ENCODE measurements at regions not wholly inside any gene's neighbourhood (a gene's known extent, or its start where the extent isn't known, plus 50 kb on each side); places are given as distances from the start of the nearest gene placed in this dataset.

- no peak overlapping the region for H3K27ac ChIP-seq (ENCODE audit: low read depth, low read length)
- H3K4me1 ChIP-seq (ENCODE audit: control insufficient read depth, insufficient read depth, low read length) = peaks cover 3% of the 10 kb centered on the region
- H3K4me3 ChIP-seq (ENCODE audit: low read depth, low read length) = no peak overlapping the region
- peak in 1 of 6 donors; percentile 24 for DNase-seq (ENCODE audit: low read depth in 4 of 6, low spot score in 6 of 6)
- H3K27me3 ChIP-seq (ENCODE audit: control insufficient read depth, insufficient read depth, low read length) = no peaks in the 10 kb centered on the region
- WGBS (ENCODE audit: insufficient coverage) = 50% methylated on average over 3 of the region's 6 CpGs
- no peaks in the 10 kb centered on the region for H3K9me3 ChIP-seq (ENCODE audit: control insufficient read depth, insufficient read depth, low read length)
- no peaks in the 10 kb centered on the region for H3K36me3 ChIP-seq (ENCODE audit: control insufficient read depth, insufficient read depth, low read length)
These were observed 122.1 kb upstream of the DMAC1 start for GRCh38 chr9:7921545-7922197.

GRCh38 chr9:7912037-7912535 lies 112.5 kb upstream of the DMAC1 start:
- Histone ChIP-seq H3K4me3 (ENCODE audit: low read depth, low read length) (no peak overlapping the region), H3K27ac (ENCODE audit: low read depth, low read length) (no peak overlapping the region), H3K27me3 (ENCODE audit: control insufficient read depth, insufficient read depth, low read length) (no peaks in the 10 kb centered on the region), H3K36me3 (ENCODE audit: control insufficient read depth, insufficient read depth, low read length) (no peaks in the 10 kb centered on the region), H3K4me1 (ENCODE audit: control insufficient read depth, insufficient read depth, low read length) (no peaks in the 10 kb centered on the region), H3K9me3 (ENCODE audit: control insufficient read depth, insufficient read depth, low read length) (no peaks in the 10 kb centered on the region)
- DNase-seq (ENCODE audit: low read depth in 4 of 6, low spot score in 6 of 6) = no peak

GRCh38 chr9:7910426-7911020 lies 110.9 kb upstream of the DMAC1 start:
- Histone ChIP-seq H3K9me3 (ENCODE audit: control insufficient read depth, insufficient read depth, low read length) (no peaks in the 10 kb centered on the region), H3K4me1 (ENCODE audit: control insufficient read depth, insufficient read depth, low read length) (no peaks in the 10 kb centered on the region), H3K27ac (ENCODE audit: low read depth, low read length) (no peak overlapping the region), H3K27me3 (ENCODE audit: control insufficient read depth, insufficient read depth, low read length) (no peaks in the 10 kb centered on the region), H3K4me3 (ENCODE audit: low read depth, low read length) (no peak overlapping the region), H3K36me3 (ENCODE audit: control insufficient read depth, insufficient read depth, low read length) (no peaks in the 10 kb centered on the region)
- 79% methylated on average over 3 of the region's 6 CpGs for WGBS (ENCODE audit: insufficient coverage)
- no peak for DNase-seq (ENCODE audit: low read depth in 4 of 6, low spot score in 6 of 6)

GRCh38 chr9:7909537-7909936 lies 110.0 kb upstream of the DMAC1 start:
- DNase-seq (ENCODE audit: low read depth in 4 of 6, low spot score in 6 of 6) = no peak
- no peak overlapping the region for H3K4me3 ChIP-seq (ENCODE audit: low read depth, low read length)
- no peaks in the 10 kb centered on the region for H3K27me3 ChIP-seq (ENCODE audit: control insufficient read depth, insufficient read depth, low read length)
- no peaks in the 10 kb centered on the region for H3K4me1 ChIP-seq (ENCODE audit: control insufficient read depth, insufficient read depth, low read length)
- H3K27ac ChIP-seq (ENCODE audit: low read depth, low read length) = no peak overlapping the region
- no peaks in the 10 kb centered on the region for H3K9me3 ChIP-seq (ENCODE audit: control insufficient read depth, insufficient read depth, low read length)
- 91% methylated on average over 1 of the region's 5 CpGs for WGBS (ENCODE audit: insufficient coverage)
- no peaks in the 10 kb centered on the region for H3K36me3 ChIP-seq (ENCODE audit: control insufficient read depth, insufficient read depth, low read length)

DNA sequence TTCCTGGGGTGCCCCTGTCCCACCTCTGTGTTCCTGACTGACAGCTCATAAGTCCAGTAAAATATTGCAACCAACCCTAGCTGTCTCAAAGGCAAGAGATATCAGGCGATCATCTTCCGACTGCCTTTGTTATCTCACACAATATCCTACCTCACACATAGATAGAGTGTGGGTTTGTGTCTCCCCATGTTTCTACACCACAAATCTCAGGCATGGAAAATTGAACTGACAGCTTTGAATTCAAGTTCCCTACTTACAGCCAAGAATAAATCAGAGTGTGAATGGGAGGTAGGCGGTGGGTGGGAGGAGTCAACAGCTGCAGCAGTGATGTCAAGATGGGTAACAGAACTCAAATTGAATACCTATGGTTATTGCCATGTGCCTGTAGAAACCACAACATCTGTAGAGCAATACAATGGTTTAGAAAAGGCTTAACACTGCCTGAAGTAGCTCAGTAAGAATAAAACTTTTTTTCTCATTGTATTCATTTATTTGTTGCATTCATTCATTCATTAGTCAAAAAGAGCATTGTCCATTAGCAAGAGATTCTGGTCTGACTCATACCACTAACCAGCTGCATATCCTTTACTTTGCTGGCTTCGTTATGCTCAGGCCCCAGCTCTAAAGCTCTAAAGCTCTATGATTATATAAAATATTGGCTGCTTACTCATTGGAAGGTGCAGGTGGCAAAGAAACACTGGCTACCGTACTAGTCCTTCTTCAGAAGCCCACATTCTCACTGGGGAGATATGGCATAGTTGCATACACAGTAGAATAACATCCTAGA lies 108.2 kb upstream of the DMAC1 start:
- no peaks in the 10 kb centered on the region for H3K36me3 ChIP-seq (ENCODE audit: control insufficient read depth, insufficient read depth, low read length)
- no peaks in the 10 kb centered on the region for H3K27me3 ChIP-seq (ENCODE audit: control insufficient read depth, insufficient read depth, low read length)
- no peak for DNase-seq (ENCODE audit: low read depth in 4 of 6, low spot score in 6 of 6)
- H3K4me1 ChIP-seq (ENCODE audit: control insufficient read depth, insufficient read depth, low read length) = no peaks in the 10 kb centered on the region
- WGBS (ENCODE audit: insufficient coverage) = no CpG with 5 or more reads among the region's 5 CpGs
- no peak overlapping the region for H3K27ac ChIP-seq (ENCODE audit: low read depth, low read length)
- no peak overlapping the region for H3K4me3 ChIP-seq (ENCODE audit: low read depth, low read length)
- no peaks in the 10 kb centered on the region for H3K9me3 ChIP-seq (ENCODE audit: control insufficient read depth, insufficient read depth, low read length)

DNA sequence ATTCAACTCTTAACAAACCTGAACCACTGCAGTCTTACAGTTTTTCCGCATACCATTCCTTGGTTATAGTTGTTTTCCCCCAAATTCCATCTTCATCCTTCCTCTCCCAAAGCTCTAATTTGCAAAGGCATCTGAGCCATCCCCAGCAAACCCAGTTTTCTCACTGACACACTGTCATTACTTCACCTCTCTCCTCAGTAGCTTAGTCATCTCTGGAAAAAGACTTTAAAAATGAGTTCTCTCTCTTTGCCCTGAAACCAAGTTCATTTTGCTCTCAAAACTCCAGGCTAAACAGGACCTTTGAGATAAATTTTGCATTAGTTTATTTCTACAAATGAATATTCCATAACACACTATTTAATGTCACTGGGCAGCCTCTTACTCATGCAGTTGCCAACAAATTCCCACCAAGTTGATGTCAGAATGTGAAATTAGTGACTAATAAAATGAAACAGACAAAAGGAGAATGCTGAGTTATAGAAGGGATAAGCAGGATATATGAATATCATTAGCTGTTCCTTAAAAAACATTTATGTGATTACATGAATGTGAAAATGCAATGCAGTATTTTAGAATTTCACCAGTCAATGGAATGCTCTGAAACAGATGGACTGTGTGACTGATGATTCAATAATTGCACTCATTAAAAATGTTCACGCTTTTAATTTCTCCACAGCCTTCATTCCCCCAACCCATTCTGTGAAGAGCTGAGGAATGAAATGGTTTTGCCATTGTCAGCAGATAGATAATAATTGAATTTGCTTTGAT lies 107.4 kb upstream of the DMAC1 start:
- DNase-seq (ENCODE audit: low read depth in 4 of 6, low spot score in 6 of 6) = peak in 2 of 6 donors; percentile 14 to 77
- no peaks in the 10 kb centered on the region for H3K36me3 ChIP-seq (ENCODE audit: control insufficient read depth, insufficient read depth, low read length)
- 55% methylated on average over 1 of the region's 2 CpGs for WGBS (ENCODE audit: insufficient coverage)

GRCh38 chr9:7901621-7902020 lies 102.0 kb upstream of the DMAC1 start:
- H3K27me3 ChIP-seq (ENCODE audit: control insufficient read depth, insufficient read depth, low read length) = no peaks in the 10 kb centered on the region
- H3K27ac ChIP-seq (ENCODE audit: low read depth, low read length) = no peak overlapping the region
- no CpG with 5 or more reads among the region's 4 CpGs for WGBS (ENCODE audit: insufficient coverage)
- no peaks in the 10 kb centered on the region for H3K4me1 ChIP-seq (ENCODE audit: control insufficient read depth, insufficient read depth, low read length)
- no peaks in the 10 kb centered on the region for H3K36me3 ChIP-seq (ENCODE audit: control insufficient read depth, insufficient read depth, low read length)
- no peaks in the 10 kb centered on the region for H3K9me3 ChIP-seq (ENCODE audit: control insufficient read depth, insufficient read depth, low read length)
- DNase-seq (ENCODE audit: low read depth in 4 of 6, low spot score in 6 of 6) = peak in 1 of 6 donors; percentile 22
- no peak overlapping the region for H3K4me3 ChIP-seq (ENCODE audit: low read depth, low read length)

More for the DNA sequence above, 107.4 kb upstream of the DMAC1 start:
- Histone ChIP-seq H3K9me3 (ENCODE audit: control insufficient read depth, insufficient read depth, low read length) (no peaks in the 10 kb centered on the region), H3K4me3 (ENCODE audit: low read depth, low read length) (no peak overlapping the region), H3K27me3 (ENCODE audit: control insufficient read depth, insufficient read depth, low read length) (no peaks in the 10 kb centered on the region), H3K4me1 (ENCODE audit: control insufficient read depth, insufficient read depth, low read length) (no peaks in the 10 kb centered on the region), H3K27ac (ENCODE audit: low read depth, low read length) (no peak overlapping the region)

DNA sequence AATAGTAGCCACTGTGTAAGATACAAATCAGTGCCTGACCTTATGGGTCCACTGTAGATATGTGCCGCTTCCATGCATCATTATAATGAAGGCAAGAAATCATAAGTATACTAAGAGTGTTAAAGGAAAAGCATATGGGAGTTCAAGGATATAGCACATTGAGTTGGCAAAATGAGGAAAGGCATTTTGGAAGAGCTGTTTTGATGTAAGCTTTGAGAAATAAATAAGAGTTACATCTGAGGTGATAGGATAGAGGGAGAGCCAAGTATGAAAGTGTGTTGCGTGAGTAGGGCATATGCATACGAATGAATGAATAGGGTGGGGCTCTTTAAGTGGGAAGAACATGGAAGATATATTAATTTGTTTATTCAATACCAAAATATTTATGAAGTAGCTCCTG lies 101.0 kb upstream of the DMAC1 start:
- Histone ChIP-seq H3K36me3 (ENCODE audit: control insufficient read depth, insufficient read depth, low read length) (no peaks in the 10 kb centered on the region), H3K27ac (ENCODE audit: low read depth, low read length) (no peak overlapping the region), H3K4me1 (ENCODE audit: control insufficient read depth, insufficient read depth, low read length) (no peaks in the 10 kb centered on the region), H3K9me3 (ENCODE audit: control insufficient read depth, insufficient read depth, low read length) (no peaks in the 10 kb centered on the region), H3K27me3 (ENCODE audit: control insufficient read depth, insufficient read depth, low read length) (no peaks in the 10 kb centered on the region), H3K4me3 (ENCODE audit: low read depth, low read length) (no peak overlapping the region)
- whole genome bisulfite sequencing (ENCODE audit: insufficient coverage) = 100% methylated on average over 1 of the region's 3 CpGs
- DNase-seq (ENCODE audit: low read depth in 4 of 6, low spot score in 6 of 6) = peak in 1 of 6 donors; percentile 49

DNA sequence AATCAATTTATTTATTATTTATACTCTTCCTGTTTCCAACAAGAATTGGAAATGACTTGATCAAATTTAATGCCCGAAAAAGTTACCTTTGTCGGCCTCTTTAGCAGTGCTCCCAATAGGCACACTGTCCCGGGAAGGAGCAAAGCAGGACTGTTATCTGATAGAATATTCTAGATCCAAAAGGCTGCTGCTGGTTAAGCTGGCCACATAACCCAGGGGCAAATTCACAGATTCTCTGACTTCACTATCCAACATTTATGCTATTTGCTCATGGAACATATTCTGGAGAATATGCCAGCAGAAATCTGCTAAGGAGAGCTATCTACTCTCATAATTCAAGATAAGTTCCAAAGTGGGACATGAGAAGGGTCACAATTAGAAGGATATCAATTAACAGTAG lies 100.2 kb upstream of the DMAC1 start:
- WGBS (ENCODE audit: insufficient coverage) = no CpG with 5 or more reads among the region's 3 CpGs

More for the DNA sequence above, 100.2 kb upstream of the DMAC1 start:
- Histone ChIP-seq H3K4me1 (ENCODE audit: control insufficient read depth, insufficient read depth, low read length) (no peaks in the 10 kb centered on the region), H3K27ac (ENCODE audit: low read depth, low read length) (no peak overlapping the region), H3K9me3 (ENCODE audit: control insufficient read depth, insufficient read depth, low read length) (no peaks in the 10 kb centered on the region), H3K27me3 (ENCODE audit: control insufficient read depth, insufficient read depth, low read length) (no peaks in the 10 kb centered on the region), H3K4me3 (ENCODE audit: low read depth, low read length) (no peak overlapping the region), H3K36me3 (ENCODE audit: control insufficient read depth, insufficient read depth, low read length) (no peaks in the 10 kb centered on the region)
- no peak for DNase-seq (ENCODE audit: low read depth in 4 of 6, low spot score in 6 of 6)

Data from spinal cord (tissue), 9 donors.